ENCODE measurements at regions not wholly inside any gene's neighbourhood (a gene's known extent, or its start where the extent isn't known, plus 50 kb on each side); places are given as distances from the start of the nearest gene placed in this dataset.
A peak's percentile ranks its signal among the peaks of the same experiment; 100 is the strongest.

DNA sequence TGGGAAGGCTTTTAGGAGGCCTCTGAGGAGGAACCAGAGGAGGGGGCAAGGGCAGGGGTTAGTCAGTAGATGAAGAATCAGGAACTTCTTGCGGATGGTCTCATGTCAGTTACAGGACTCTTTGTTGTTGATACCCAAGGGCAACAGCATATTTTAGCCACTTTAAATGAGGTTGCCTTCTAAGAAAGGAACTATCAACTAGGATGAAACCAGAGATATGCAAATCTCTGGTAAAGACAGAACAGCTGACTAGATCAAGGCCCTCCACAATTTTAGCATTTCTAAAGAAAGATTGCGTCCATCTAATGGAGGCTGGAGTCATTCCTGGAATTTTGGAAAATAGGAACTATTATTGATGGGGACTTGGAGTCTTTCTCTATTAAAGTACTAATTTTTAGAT, 57.7 kb upstream of the KLF4 start:
- H3K36me3 ChIP-seq, result no peaks in the 10 kb centered on the region
- no peak for DNase-seq
- H3K4me1 ChIP-seq, result peaks cover 0 to 17% (median 11%) of the 10 kb centered on the region in 4 donors
- TF ChIP-seq, protein P1, sequence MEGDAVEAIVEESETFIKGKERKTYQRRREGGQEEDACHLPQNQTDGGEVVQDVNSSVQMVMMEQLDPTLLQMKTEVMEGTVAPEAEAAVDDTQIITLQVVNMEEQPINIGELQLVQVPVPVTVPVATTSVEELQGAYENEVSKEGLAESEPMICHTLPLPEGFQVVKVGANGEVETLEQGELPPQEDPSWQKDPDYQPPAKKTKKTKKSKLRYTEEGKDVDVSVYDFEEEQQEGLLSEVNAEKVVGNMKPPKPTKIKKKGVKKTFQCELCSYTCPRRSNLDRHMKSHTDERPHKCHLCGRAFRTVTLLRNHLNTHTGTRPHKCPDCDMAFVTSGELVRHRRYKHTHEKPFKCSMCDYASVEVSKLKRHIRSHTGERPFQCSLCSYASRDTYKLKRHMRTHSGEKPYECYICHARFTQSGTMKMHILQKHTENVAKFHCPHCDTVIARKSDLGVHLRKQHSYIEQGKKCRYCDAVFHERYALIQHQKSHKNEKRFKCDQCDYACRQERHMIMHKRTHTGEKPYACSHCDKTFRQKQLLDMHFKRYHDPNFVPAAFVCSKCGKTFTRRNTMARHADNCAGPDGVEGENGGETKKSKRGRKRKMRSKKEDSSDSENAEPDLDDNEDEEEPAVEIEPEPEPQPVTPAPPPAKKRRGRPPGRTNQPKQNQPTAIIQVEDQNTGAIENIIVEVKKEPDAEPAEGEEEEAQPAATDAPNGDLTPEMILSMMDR (IDR thresholded peaks at IDR 0.05), result no peak
- TF ChIP-seq EP300 (IDR thresholded peaks at IDR 0.05), result no peak
- no peak for TF ChIP-seq POLR2A (IDR thresholded peaks at IDR 0.05)
- TF ChIP-seq POLR2AphosphoS5 (IDR thresholded peaks at IDR 0.05), result no peak
- no peaks in the 10 kb centered on the region for H3K27me3 ChIP-seq
- no peaks in the 10 kb centered on the region for H3K9me3 ChIP-seq
- intact Hi-C loops (cut with DNase I; ENCODE audit: low total_unique reads), result no loop called here
- H3K27ac ChIP-seq, result no peak overlapping the region
- no peak overlapping the region for H3K4me3 ChIP-seq
- WGBS, 5 donors, result 87 to 95% (median 93%) methylated on average over 2 of the region's 2 CpGs

DNA sequence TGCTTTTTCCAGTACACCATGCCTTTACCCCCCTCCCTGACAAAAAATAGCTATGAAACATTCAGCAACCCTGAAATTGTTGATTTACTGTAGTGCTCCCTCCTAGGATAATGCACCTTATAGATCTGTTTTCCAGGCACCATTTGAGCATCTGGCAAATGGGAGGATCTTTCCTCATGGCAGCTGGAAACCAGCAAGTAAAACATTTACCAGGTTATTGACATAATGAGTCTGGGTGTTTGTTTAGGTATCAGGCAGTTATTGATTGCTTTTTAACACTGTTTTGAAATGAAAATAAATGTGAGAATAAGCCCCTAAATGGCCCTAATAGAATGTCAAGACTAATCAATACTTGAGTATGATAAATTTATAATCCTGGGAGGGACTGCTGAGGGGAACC, 57.3 kb upstream of the KLF4 start:
- Histone ChIP-seq H3K36me3 (no peaks in the 10 kb centered on the region), H3K4me3 (no peak overlapping the region), H3K9me3 (no peaks in the 10 kb centered on the region), H3K27me3 (no peaks in the 10 kb centered on the region), H3K4me1 (peaks cover 0 to 17% (median 11%) of the 10 kb centered on the region in 4 donors), H3K27ac (no peak overlapping the region)
- intact Hi-C loops (cut with DNase I; ENCODE audit: low total_unique reads), result no loop called here
- no peak for TF ChIP-seq POLR2AphosphoS5 (IDR thresholded peaks at IDR 0.05)
- TF ChIP-seq POLR2A (IDR thresholded peaks at IDR 0.05), result no peak
- no peak for TF ChIP-seq EP300 (IDR thresholded peaks at IDR 0.05)
- TF ChIP-seq, protein P1 (IDR thresholded peaks at IDR 0.05), result no peak
- DNase-seq, result peak in 1 of 2 donors; percentile 62

DNA sequence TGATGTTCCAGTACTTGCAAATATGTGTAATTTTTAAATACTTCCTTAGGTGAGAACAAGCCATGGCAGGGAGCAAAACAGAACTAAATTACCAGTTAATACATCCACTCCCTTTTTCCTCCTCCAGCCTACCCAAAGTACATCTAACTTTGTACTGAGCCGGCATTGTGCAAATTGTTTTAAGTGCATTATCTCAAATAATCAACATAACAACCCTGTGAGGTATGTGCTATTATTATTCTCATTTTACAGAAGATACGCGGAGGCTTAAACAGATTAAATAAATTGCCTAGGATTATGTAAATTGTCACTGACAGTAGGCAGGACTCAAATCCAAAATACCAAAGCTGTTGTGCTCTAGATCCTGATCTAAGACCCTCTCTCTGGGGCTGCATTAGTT, 55.5 kb upstream of the KLF4 start:
- no peaks in the 10 kb centered on the region for H3K9me3 ChIP-seq
- 28 to 60% (median 47%) methylated on average over 3 of the region's 3 CpGs for WGBS, 5 donors
- intact Hi-C loops (cut with DNase I; ENCODE audit: low total_unique reads), result no loop called here
- peaks cover 4 to 17% (median 11%) of the 10 kb centered on the region in 4 donors for H3K4me1 ChIP-seq
- no peaks in the 10 kb centered on the region for H3K27me3 ChIP-seq
- H3K27ac ChIP-seq, result no peak overlapping the region
- no peaks in the 10 kb centered on the region for H3K36me3 ChIP-seq
- no peak overlapping the region for H3K4me3 ChIP-seq
- DNase-seq, result no peak
- no peak for TF ChIP-seq POLR2AphosphoS5 (IDR thresholded peaks at IDR 0.05)

DNA sequence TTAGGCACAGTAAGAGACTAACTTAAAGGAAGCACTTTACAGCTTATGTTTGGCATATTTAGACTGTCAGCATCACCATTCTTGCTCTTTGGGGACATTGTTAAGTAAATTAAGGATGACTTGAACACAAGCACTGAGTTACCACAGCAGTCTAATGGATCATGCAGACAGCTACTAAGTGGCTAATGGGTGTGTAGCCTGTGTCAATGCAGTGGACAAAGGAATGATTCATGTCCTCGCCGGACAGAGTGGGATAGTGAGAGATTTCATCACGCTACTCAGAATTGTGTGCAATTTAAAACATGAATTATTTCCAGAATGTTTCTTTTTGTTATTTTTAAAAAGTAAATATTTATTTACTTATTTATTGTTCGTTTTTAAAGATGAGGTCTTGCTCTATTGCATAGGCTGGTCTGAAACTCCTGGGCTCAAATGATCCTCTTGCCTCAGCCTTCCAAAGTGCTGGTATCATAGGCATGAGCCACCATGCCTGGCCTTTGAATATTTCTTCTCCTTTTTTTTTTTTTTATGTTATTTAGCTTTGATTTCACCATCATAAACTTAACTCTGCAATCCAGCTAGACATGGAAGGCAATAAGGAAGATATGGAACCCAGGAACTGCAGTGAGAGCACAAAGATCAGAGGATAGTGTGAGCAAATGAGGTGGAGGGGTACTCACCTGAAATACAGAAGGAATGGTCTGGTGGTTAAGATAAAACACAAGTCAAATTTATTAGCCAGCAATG, 53.0 kb upstream of the KLF4 start:
- Histone ChIP-seq H3K9me3 (no peaks in the 10 kb centered on the region), H3K36me3 (no peaks in the 10 kb centered on the region), H3K4me1 (peaks cover 0 to 7% (median 3%) of the 10 kb centered on the region in 4 donors), H3K4me3 (no peak overlapping the region), H3K27ac (no peak overlapping the region), H3K27me3 (no peaks in the 10 kb centered on the region)
- no peak for TF ChIP-seq POLR2AphosphoS5 (IDR thresholded peaks at IDR 0.05)
- TF ChIP-seq EP300 (IDR thresholded peaks at IDR 0.05), result no peak
- TF ChIP-seq POLR2A (IDR thresholded peaks at IDR 0.05), result no peak
- TF ChIP-seq, protein P1 (IDR thresholded peaks at IDR 0.05), result no peak
- WGBS, 5 donors, result 70 to 80% (median 75%) methylated on average over 4 of the region's 4 CpGs
- intact Hi-C loops (cut with DNase I; ENCODE audit: low total_unique reads), result no loop called here
- no peak for DNase-seq

DNA sequence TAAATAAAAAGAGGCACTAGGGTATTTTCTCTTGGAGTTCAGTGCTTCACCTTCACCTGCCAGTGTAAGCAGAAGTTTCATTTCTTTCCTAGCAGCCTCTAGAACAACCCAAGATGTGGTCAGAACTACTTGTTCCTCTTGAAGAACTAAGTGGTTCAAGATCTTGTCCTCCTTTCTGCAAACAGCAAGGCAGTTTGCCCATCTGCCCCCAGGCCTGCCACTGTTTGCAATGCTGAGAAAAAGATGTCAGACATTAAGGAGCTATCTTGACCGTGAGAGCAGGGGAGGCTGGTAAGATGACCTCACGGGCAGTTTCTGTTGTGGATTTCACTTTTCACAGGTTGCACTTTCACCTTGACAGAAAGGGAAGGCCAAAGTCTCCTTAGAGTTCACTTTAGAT, 52.0 kb upstream of the KLF4 start:
- Histone ChIP-seq H3K4me1 (peaks cover 0 to 7% (median 3%) of the 10 kb centered on the region in 4 donors), H3K4me3 (no peak overlapping the region), H3K36me3 (no peaks in the 10 kb centered on the region), H3K27me3 (no peaks in the 10 kb centered on the region), H3K9me3 (no peaks in the 10 kb centered on the region), H3K27ac (no peak overlapping the region)
- no peak for DNase-seq
- no peak for TF ChIP-seq POLR2A (IDR thresholded peaks at IDR 0.05)
- intact Hi-C loops (cut with DNase I; ENCODE audit: low total_unique reads), result no loop called here
- WGBS, 5 donors, result 74 to 89% (median 83%) methylated on average over 2 of the region's 2 CpGs
